Type B pancreatic cell (in vitro differentiated cells): ENCODE measurements at regions not wholly inside any gene's neighbourhood (a gene's known extent, or its start where the extent isn't known, plus 50 kb on each side); places are given as distances from the start of the nearest gene placed in this dataset.

ENCODE experiments used
- DNase-seq: peaks from one replicate; pipeline ENCODE4 v3.0.0; 2021; ENCODE audit warnings: mixed read lengths; ENCODE audit not compliant: unreplicated experiment; ENCODE audit errors: extremely low spot score
- H3K27ac Mint-ChIP-seq: 2 replicates; pipeline ENCODE4 v1.8.0; 2021; ENCODE audit warnings: mild to moderate bottlenecking, mixed read lengths
- H3K27me3 Mint-ChIP-seq: 2 replicates; pipeline ENCODE4 v1.8.0; 2021; ENCODE audit warnings: mixed read lengths
- H3K36me3 Mint-ChIP-seq: 2 replicates; pipeline ENCODE4 v1.8.0; 2021; ENCODE audit warnings: mixed read lengths
- H3K4me1 Mint-ChIP-seq: one replicate; pipeline ENCODE4 v1.8.0; 2021; ENCODE audit warnings: mixed read lengths; ENCODE audit not compliant: unreplicated experiment
- H3K4me3 Mint-ChIP-seq: 2 replicates; pipeline ENCODE4 v1.8.0; 2021; ENCODE audit warnings: mild to moderate bottlenecking, mixed read lengths
- H3K9me3 Mint-ChIP-seq: 2 replicates; pipeline ENCODE4 v1.8.0; 2021; ENCODE audit warnings: mixed read lengths
- CTCF ChIP-seq: fragments of 200-600 bp; sonication (generic); conservative IDR thresholded peaks from 2 replicates; pipeline ENCODE4 v1.5.0; 2021; ENCODE audit warnings: antibody characterized with exemption, mild to moderate bottlenecking

- DNase-seq = no peak
- H3K4me1 Mint-ChIP-seq = peaks cover 34% of the 10 kb centered on the region
- no peak overlapping the region for H3K27ac Mint-ChIP-seq
- TF ChIP-seq CTCF = no peak
- no peak overlapping the region for H3K4me3 Mint-ChIP-seq
- no peaks in the 10 kb centered on the region for H3K9me3 Mint-ChIP-seq
- peaks cover 16% of the 10 kb centered on the region for H3K27me3 Mint-ChIP-seq
- no peaks in the 10 kb centered on the region for H3K36me3 Mint-ChIP-seq
Measured at GRCh38 chr1:30318864-30319718, 404.3 kb downstream of the MATN1 start.

- Mint-ChIP-seq H3K27me3 (peaks cover 20% of the 10 kb centered on the region), H3K4me3 (no peak overlapping the region), H3K9me3 (no peaks in the 10 kb centered on the region), H3K4me1 (peaks cover 34% of the 10 kb centered on the region), H3K27ac (no peak overlapping the region), H3K36me3 (no peaks in the 10 kb centered on the region)
- TF ChIP-seq CTCF = no peak
- DNase-seq = no peak
Measured at GRCh38 chr1:30318413-30318812, 405.0 kb downstream of the MATN1 start.

GRCh38 chr1:30317921-30318320, 405.5 kb downstream of the MATN1 start:
- Mint-ChIP-seq H3K4me1 (peaks cover 32% of the 10 kb centered on the region), H3K27ac (no peak overlapping the region), H3K9me3 (no peaks in the 10 kb centered on the region), H3K4me3 (no peak overlapping the region), H3K27me3 (peaks cover 16% of the 10 kb centered on the region), H3K36me3 (no peaks in the 10 kb centered on the region)
- DNase-seq = no peak
- TF ChIP-seq CTCF = no peak

GRCh38 chr1:30316056-30316455, 407.3 kb downstream of the MATN1 start:
- Mint-ChIP-seq H3K4me3 (no peak overlapping the region), H3K27me3 (peaks cover 20% of the 10 kb centered on the region), H3K4me1 (peaks cover 27% of the 10 kb centered on the region), H3K36me3 (no peaks in the 10 kb centered on the region), H3K9me3 (no peaks in the 10 kb centered on the region), H3K27ac (no peak overlapping the region)
- no peak for DNase-seq
- no peak for TF ChIP-seq CTCF

- peaks cover 20% of the 10 kb centered on the region for H3K4me1 Mint-ChIP-seq
- no peak for TF ChIP-seq CTCF
- no peaks in the 10 kb centered on the region for H3K36me3 Mint-ChIP-seq
- DNase-seq = peak; percentile 52
- no peak overlapping the region for H3K27ac Mint-ChIP-seq
- H3K27me3 Mint-ChIP-seq = peaks cover 20% of the 10 kb centered on the region
- no peak overlapping the region for H3K4me3 Mint-ChIP-seq
- H3K9me3 Mint-ChIP-seq = no peaks in the 10 kb centered on the region
Measured at GRCh38 chr1:30315185-30315960, 408.0 kb downstream of the MATN1 start.
